ENCODE measurements at regions not wholly inside any gene's neighbourhood (a gene's known extent, or its start where the extent isn't known, plus 50 kb on each side); places are given as distances from the start of the nearest gene placed in this dataset.

- no peak for TF ChIP-seq CTCF (IDR thresholded peaks at IDR 0.05 in 4 of 5, conservative IDR thresholded peaks at IDR 0.05 in 1 of 5)
- TF ChIP-seq POLR2A (IDR thresholded peaks at IDR 0.05) = no peak
Measured at GRCh38 chr13:44104197-44104490, 224.4 kb downstream of the LACC1 start.
